Cardiac septum (tissue), 1 donor: ENCODE measurements at regions not wholly inside any gene's neighbourhood (a gene's known extent, or its start where the extent isn't known, plus 50 kb on each side); places are given as distances from the start of the nearest gene placed in this dataset.
"Not testable (repeated sequence)": the region's sequence is repeated elsewhere in the genome, so short reads cannot be mapped to it uniquely, and the experiment has no call there.

ENCODE experiments used
- DNase-seq: peaks from one replicate; pipeline ENCODE4 v3.0.0-alpha.2; 2020; ENCODE audit warnings: low spot score
- intact Hi-C: fragments of 100-400 bp; cut with DNase I; formaldehyde crosslinking; loops from one replicate; pipeline ENCODE4 v1.14.0; 2022
- donor health status: DM: no; HTN: no; CAD: no.

- DNase-seq, result no peak
These were observed 748.9 kb upstream of the ADGRB3 start for GRCh38 chr6:67886036-67886707.

GRCh38 chr6:67885081-67886033, 749.7 kb upstream of the ADGRB3 start:
- DNase-seq, result no peak
- intact Hi-C loops, result no loop called here

More at GRCh38 chr6:67886036-67886707, 748.9 kb upstream of the ADGRB3 start:
- intact Hi-C loops, result no loop called here

- DNase-seq, result no peak
- intact Hi-C loops, result no loop called here
These were observed 750.6 kb upstream of the ADGRB3 start for GRCh38 chr6:67884442-67884841.

- intact Hi-C loops, result no loop called here
- no peak for DNase-seq
These were observed 751.3 kb upstream of the ADGRB3 start for GRCh38 chr6:67883500-67884366.

- intact Hi-C loops, result no loop called here
- no peak for DNase-seq
These were observed 752.4 kb upstream of the ADGRB3 start for GRCh38 chr6:67882436-67883311.

- DNase-seq, result no peak
- intact Hi-C loops, result no loop called here
These were observed 753.4 kb upstream of the ADGRB3 start for GRCh38 chr6:67881706-67882065.

GRCh38 chr6:67880939-67881705, 754.0 kb upstream of the ADGRB3 start:
- intact Hi-C loops, result no loop called here
- no peak for DNase-seq

GRCh38 chr6:67880343-67880742, 754.7 kb upstream of the ADGRB3 start:
- intact Hi-C loops, DNase-seq: not testable (repeated sequence)

GRCh38 chr6:67879928-67880327, 755.2 kb upstream of the ADGRB3 start:
- intact Hi-C loops, DNase-seq: not testable (repeated sequence)

GRCh38 chr6:67879105-67879904, 755.8 kb upstream of the ADGRB3 start:
- DNase-seq, intact Hi-C loops: not testable (repeated sequence)

- intact Hi-C loops, result not testable (repeated sequence)
These were observed 756.9 kb upstream of the ADGRB3 start for GRCh38 chr6:67878216-67878615.

GRCh38 chr6:67877288-67877687, 757.8 kb upstream of the ADGRB3 start:
- no peak for DNase-seq
- intact Hi-C loops, result no loop called here

More at GRCh38 chr6:67878216-67878615, 756.9 kb upstream of the ADGRB3 start:
- not testable (repeated sequence) for DNase-seq

- DNase-seq, result no peak
These were observed 759.2 kb upstream of the ADGRB3 start for GRCh38 chr6:67875877-67876383.

GRCh38 chr6:67870321-67870720, 764.8 kb upstream of the ADGRB3 start:
- intact Hi-C loops, result no loop called here
- no peak for DNase-seq

More at GRCh38 chr6:67875877-67876383, 759.2 kb upstream of the ADGRB3 start:
- intact Hi-C loops, result no loop called here

GRCh38 chr6:67863346-67863745, 771.7 kb upstream of the ADGRB3 start:
- no peak for DNase-seq

GRCh38 chr6:67854098-67854497, 781.0 kb upstream of the ADGRB3 start:
- no peak for DNase-seq
- intact Hi-C loops, result no loop called here

More at GRCh38 chr6:67863346-67863745, 771.7 kb upstream of the ADGRB3 start:
- intact Hi-C loops, result no loop called here

GRCh38 chr6:67839818-67840217, 795.3 kb upstream of the ADGRB3 start:
- intact Hi-C loops, result no loop called here
- no peak for DNase-seq
